ENCODE measurements at regions not wholly inside any gene's neighbourhood (a gene's known extent, or its start where the extent isn't known, plus 50 kb on each side); places are given as distances from the start of the nearest gene placed in this dataset.
A peak's percentile ranks its signal among the peaks of the same experiment; 100 is the strongest.

GRCh38 chr6:144335311-144335861 is 50.3 kb downstream of the UTRN start:
- FAIRE-seq (no peak), DNase-seq (ENCODE audit: extremely low spot score, insufficient read length, low read depth) (no peak)

GRCh38 chr6:144335914-144336313 is 50.8 kb downstream of the UTRN start:
- no peak for DNase-seq (ENCODE audit: extremely low spot score, insufficient read length, low read depth)
- peak; percentile 67 for FAIRE-seq

GRCh38 chr6:144336900-144337299 is 51.8 kb downstream of the UTRN start:
- no peak for DNase-seq (ENCODE audit: extremely low spot score, insufficient read length, low read depth)
- FAIRE-seq, result no peak

GRCh38 chr6:144338474-144338873 is 53.3 kb downstream of the UTRN start:
- no peak for DNase-seq (ENCODE audit: extremely low spot score, insufficient read length, low read depth)
- FAIRE-seq, result no peak

- FAIRE-seq (no peak), DNase-seq (ENCODE audit: extremely low spot score, insufficient read length, low read depth) (no peak)
Observed at GRCh38 chr6:144338951-144339700, 54.0 kb downstream of the UTRN start.

- no peak for FAIRE-seq
Observed at GRCh38 chr6:144339859-144340452, 54.8 kb downstream of the UTRN start.

GRCh38 chr6:144340541-144341371 is 55.6 kb downstream of the UTRN start:
- DNase-seq (ENCODE audit: extremely low spot score, insufficient read length, low read depth) (no peak), FAIRE-seq (no peak)

More at GRCh38 chr6:144339859-144340452, 54.8 kb downstream of the UTRN start:
- DNase-seq (ENCODE audit: extremely low spot score, insufficient read length, low read depth), result no peak

GRCh38 chr6:144341831-144342527 is 56.8 kb downstream of the UTRN start:
- FAIRE-seq, result peak; percentile 81

GRCh38 chr6:144343701-144344428 is 58.7 kb downstream of the UTRN start:
- FAIRE-seq (peak; percentile 80), DNase-seq (ENCODE audit: extremely low spot score, insufficient read length, low read depth) (no peak)

More at GRCh38 chr6:144341831-144342527, 56.8 kb downstream of the UTRN start:
- DNase-seq (ENCODE audit: extremely low spot score, insufficient read length, low read depth), result no peak

- FAIRE-seq, result peak; percentile 67
Observed at GRCh38 chr6:144344646-144345045, 59.5 kb downstream of the UTRN start.

GRCh38 chr6:144345451-144345850 is 60.3 kb downstream of the UTRN start:
- DNase-seq (ENCODE audit: extremely low spot score, insufficient read length, low read depth), result no peak
- FAIRE-seq, result no peak

More at GRCh38 chr6:144344646-144345045, 59.5 kb downstream of the UTRN start:
- no peak for DNase-seq (ENCODE audit: extremely low spot score, insufficient read length, low read depth)

- FAIRE-seq (no peak), DNase-seq (ENCODE audit: extremely low spot score, insufficient read length, low read depth) (no peak)
Observed at GRCh38 chr6:144346719-144347447, 61.7 kb downstream of the UTRN start.

- FAIRE-seq (no peak), DNase-seq (ENCODE audit: extremely low spot score, insufficient read length, low read depth) (no peak)
Observed at GRCh38 chr6:144347448-144347759, 62.3 kb downstream of the UTRN start.

- DNase-seq (ENCODE audit: extremely low spot score, insufficient read length, low read depth) (no peak), FAIRE-seq (no peak)
Observed at GRCh38 chr6:144347933-144348332, 62.8 kb downstream of the UTRN start.

GRCh38 chr6:144349690-144350527 is 64.8 kb downstream of the UTRN start:
- FAIRE-seq, result peak; percentile 77
- DNase-seq (ENCODE audit: extremely low spot score, insufficient read length, low read depth), result no peak

GRCh38 chr6:144350528-144350880 is 65.4 kb downstream of the UTRN start:
- FAIRE-seq (no peak), DNase-seq (ENCODE audit: extremely low spot score, insufficient read length, low read depth) (no peak)

GRCh38 chr6:144351379-144352127 is 66.4 kb downstream of the UTRN start:
- FAIRE-seq (no peak), DNase-seq (ENCODE audit: extremely low spot score, insufficient read length, low read depth) (no peak)
